ENCODE measurements at regions not wholly inside any gene's neighbourhood (a gene's known extent, or its start where the extent isn't known, plus 50 kb on each side); places are given as distances from the start of the nearest gene placed in this dataset.

DNA sequence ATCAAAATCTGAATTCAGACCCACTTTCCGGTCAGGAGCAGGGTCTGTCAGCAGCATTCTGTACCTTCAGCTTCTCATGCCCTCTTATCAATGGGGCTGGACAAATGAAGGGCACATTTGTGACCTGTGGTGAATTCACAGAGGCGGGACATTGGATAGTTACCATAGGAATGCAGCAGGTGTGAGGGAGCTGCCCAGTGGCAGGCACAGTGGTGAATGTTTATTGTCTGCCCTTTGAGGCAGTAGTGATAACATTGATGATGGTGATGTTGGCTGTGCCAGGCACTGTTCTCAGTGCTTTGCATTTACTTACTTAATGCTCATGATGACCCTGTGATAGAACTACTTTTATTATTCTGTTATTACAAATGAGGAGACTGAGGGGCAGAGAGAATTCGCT lies 101.2 kb upstream of the KIT start:
- DNase-seq (ENCODE audit: extremely low read depth, insufficient read length): no peak
- H3K4me3 ChIP-seq (replicated peaks; ENCODE audit: low read depth, low read length): no peak overlapping the region
- TF ChIP-seq, protein P1, sequence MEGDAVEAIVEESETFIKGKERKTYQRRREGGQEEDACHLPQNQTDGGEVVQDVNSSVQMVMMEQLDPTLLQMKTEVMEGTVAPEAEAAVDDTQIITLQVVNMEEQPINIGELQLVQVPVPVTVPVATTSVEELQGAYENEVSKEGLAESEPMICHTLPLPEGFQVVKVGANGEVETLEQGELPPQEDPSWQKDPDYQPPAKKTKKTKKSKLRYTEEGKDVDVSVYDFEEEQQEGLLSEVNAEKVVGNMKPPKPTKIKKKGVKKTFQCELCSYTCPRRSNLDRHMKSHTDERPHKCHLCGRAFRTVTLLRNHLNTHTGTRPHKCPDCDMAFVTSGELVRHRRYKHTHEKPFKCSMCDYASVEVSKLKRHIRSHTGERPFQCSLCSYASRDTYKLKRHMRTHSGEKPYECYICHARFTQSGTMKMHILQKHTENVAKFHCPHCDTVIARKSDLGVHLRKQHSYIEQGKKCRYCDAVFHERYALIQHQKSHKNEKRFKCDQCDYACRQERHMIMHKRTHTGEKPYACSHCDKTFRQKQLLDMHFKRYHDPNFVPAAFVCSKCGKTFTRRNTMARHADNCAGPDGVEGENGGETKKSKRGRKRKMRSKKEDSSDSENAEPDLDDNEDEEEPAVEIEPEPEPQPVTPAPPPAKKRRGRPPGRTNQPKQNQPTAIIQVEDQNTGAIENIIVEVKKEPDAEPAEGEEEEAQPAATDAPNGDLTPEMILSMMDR (IDR thresholded peaks at IDR 0.05; ENCODE audit: insufficient read depth, low read length, poor library complexity, severe bottlenecking): no peak
- no peaks in the 10 kb centered on the region for H3K27me3 ChIP-seq (replicated peaks; ENCODE audit: control insufficient read depth, insufficient read depth, low read length)
- H3K36me3 ChIP-seq (ENCODE audit: control insufficient read depth, insufficient read depth, low read length): no peaks in the 10 kb centered on the region

DNA sequence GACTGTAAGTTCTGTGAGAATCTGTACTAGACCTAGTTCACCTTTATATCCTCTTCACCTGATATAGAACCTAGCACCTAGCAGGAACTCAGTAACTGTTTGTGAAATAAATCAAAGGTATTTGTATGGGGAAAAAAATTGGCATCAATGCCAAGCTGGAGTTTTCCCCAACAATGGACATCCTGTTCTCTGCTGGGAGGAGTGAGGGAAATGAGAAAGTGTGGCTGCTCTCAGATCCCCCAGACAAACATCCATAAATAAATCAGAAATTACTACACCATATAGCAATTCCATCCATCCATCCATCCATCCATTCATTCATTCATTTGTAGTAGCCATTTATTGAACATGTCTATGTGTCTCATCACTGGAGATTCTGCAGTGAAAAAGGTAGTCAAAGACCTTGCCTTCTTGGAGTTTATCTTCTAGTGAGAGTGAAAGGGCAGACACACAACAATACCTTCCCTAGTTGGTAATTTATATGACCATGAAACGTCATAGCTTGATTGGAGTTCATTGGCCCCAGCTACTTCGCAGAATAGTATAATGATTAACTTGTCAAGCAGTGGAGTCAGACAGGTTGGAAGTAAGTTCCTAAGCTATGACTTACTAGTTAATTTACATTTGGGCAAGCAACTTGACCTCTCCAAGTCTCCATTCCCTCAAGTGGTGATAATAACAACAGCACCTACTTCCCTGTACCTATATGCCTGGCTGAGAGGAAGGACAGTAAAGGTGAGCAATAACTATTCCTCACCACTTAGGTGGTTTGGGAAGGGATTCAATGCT lies 98.7 kb upstream of the KIT start:
- TF ChIP-seq, protein P1 (IDR thresholded peaks at IDR 0.05; ENCODE audit: insufficient read depth, low read length, poor library complexity, severe bottlenecking): no peak
- Histone ChIP-seq H3K36me3 (ENCODE audit: control insufficient read depth, insufficient read depth, low read length) (no peaks in the 10 kb centered on the region), H3K4me3 (replicated peaks; ENCODE audit: low read depth, low read length) (no peak overlapping the region), H3K27me3 (replicated peaks; ENCODE audit: control insufficient read depth, insufficient read depth, low read length) (no peaks in the 10 kb centered on the region)
- DNase-seq (ENCODE audit: extremely low read depth, insufficient read length): no peak

DNA sequence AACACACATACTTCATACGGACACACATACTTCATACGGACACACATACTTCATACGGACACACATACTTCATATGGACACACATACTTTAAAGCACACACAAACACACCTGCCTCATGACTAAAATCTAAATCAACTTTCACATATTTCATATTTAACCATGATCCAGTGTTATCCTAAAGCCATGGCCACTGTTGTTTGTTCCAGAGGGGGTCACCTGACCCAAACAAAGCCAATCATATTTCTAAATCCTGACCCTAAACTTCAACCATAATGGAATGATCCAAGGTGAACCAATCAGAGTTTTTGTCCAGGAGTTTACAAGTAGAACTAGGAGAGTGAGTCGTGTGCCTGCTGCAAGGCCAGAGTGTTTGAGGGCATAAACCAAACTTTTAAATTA lies 97.2 kb upstream of the KIT start:
- DNase-seq (ENCODE audit: extremely low read depth, insufficient read length): no peak

DNA sequence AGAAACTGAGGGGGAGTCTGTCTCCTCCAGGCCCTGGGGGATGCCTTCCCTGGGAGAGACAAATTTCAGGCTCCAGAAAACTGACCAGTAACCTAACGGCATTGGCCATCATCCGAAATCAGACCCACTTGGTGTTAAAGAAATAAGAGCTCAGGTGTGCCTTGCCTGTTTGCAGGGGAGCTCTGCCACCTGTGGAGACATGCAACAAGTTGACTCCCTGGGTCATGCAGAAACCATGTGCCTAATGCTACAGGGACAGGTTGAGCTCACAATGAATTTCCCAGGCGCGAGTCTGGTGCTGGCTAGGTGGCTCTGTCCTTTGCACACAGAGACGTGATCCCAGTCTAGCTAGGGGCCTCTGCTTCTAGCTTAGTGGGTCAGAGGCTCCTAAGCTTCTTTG lies 95.8 kb upstream of the KIT start:
- no peak for DNase-seq (ENCODE audit: extremely low read depth, insufficient read length)
- Histone ChIP-seq H3K27me3 (replicated peaks; ENCODE audit: control insufficient read depth, insufficient read depth, low read length) (no peaks in the 10 kb centered on the region), H3K4me3 (replicated peaks; ENCODE audit: low read depth, low read length) (no peak overlapping the region), H3K36me3 (ENCODE audit: control insufficient read depth, insufficient read depth, low read length) (no peaks in the 10 kb centered on the region)
- TF ChIP-seq, protein P1 (IDR thresholded peaks at IDR 0.05; ENCODE audit: insufficient read depth, low read length, poor library complexity, severe bottlenecking): no peak

More for the DNA sequence above, 97.2 kb upstream of the KIT start:
- TF ChIP-seq, protein P1 (IDR thresholded peaks at IDR 0.05; ENCODE audit: insufficient read depth, low read length, poor library complexity, severe bottlenecking): no peak
- no peaks in the 10 kb centered on the region for H3K27me3 ChIP-seq (replicated peaks; ENCODE audit: control insufficient read depth, insufficient read depth, low read length)
- no peaks in the 10 kb centered on the region for H3K36me3 ChIP-seq (ENCODE audit: control insufficient read depth, insufficient read depth, low read length)
- H3K4me3 ChIP-seq (replicated peaks; ENCODE audit: low read depth, low read length): no peak overlapping the region

DNA sequence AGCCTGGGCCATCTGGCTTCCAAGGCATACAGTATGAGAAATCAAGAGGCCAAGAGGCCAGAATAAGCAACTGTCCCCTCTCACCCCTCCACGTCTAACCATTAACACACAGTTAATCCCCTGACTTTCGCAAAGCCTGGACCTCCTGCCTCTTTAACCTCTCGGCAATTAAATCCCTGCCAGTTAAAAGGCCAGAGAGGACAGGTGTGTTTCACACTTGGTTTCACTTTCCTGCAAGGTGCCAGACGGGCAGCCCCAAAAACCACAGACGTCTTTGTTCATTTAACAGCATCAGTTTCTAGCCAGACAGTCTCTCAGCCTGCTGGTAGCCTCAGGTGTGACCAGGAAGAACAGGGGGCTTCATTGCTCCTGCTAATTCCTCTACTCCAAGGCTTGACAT lies 91.1 kb upstream of the KIT start:
- no peak for DNase-seq (ENCODE audit: extremely low read depth, insufficient read length)
- Histone ChIP-seq H3K4me3 (replicated peaks; ENCODE audit: low read depth, low read length) (no peak overlapping the region), H3K27me3 (replicated peaks; ENCODE audit: control insufficient read depth, insufficient read depth, low read length) (no peaks in the 10 kb centered on the region), H3K36me3 (ENCODE audit: control insufficient read depth, insufficient read depth, low read length) (no peaks in the 10 kb centered on the region)
- TF ChIP-seq, protein P1 (IDR thresholded peaks at IDR 0.05; ENCODE audit: insufficient read depth, low read length, poor library complexity, severe bottlenecking): no peak

Measured in GM06990 (cell line).